ENCODE measurements at regions not wholly inside any gene's neighbourhood (a gene's known extent, or its start where the extent isn't known, plus 50 kb on each side); places are given as distances from the start of the nearest gene placed in this dataset.

GRCh38 chrX:39307488-39307887 is 506.2 kb downstream of the MID1IP1 start:
- no peak for DNase-seq

GRCh38 chrX:39308126-39308525 is 506.9 kb downstream of the MID1IP1 start:
- no peak for DNase-seq

GRCh38 chrX:39309018-39309635 is 507.9 kb downstream of the MID1IP1 start:
- no peak for DNase-seq

- DNase-seq, result no peak
Measured at GRCh38 chrX:39309721-39310152, 508.5 kb downstream of the MID1IP1 start.

- DNase-seq, result no peak
Measured at GRCh38 chrX:39310891-39311290, 509.6 kb downstream of the MID1IP1 start.

GRCh38 chrX:39311646-39312045 is 510.4 kb downstream of the MID1IP1 start:
- DNase-seq, result no peak

GRCh38 chrX:39313146-39313545 is 511.9 kb downstream of the MID1IP1 start:
- no peak for DNase-seq

- no peak for DNase-seq
Measured at GRCh38 chrX:39318506-39319343, 517.5 kb downstream of the MID1IP1 start.

GRCh38 chrX:39320165-39320564 is 518.9 kb downstream of the MID1IP1 start:
- no peak for DNase-seq

GRCh38 chrX:39322496-39322895 is 521.2 kb downstream of the MID1IP1 start:
- DNase-seq, result no peak

GRCh38 chrX:39324233-39324930 is 523.1 kb downstream of the MID1IP1 start:
- no peak for DNase-seq

- no peak for DNase-seq
Measured at GRCh38 chrX:39327255-39327654, 526.0 kb downstream of the MID1IP1 start.

GRCh38 chrX:39327705-39328104 is 526.4 kb downstream of the MID1IP1 start:
- DNase-seq, result no peak

- DNase-seq, result no peak
Measured at GRCh38 chrX:39328661-39329060, 527.4 kb downstream of the MID1IP1 start.

GRCh38 chrX:39331082-39331704 is 529.9 kb downstream of the MID1IP1 start:
- DNase-seq, result no peak

GRCh38 chrX:39333451-39333850 is 532.2 kb downstream of the MID1IP1 start:
- DNase-seq, result no peak

GRCh38 chrX:39335513-39336235 is 534.4 kb downstream of the MID1IP1 start:
- peak; percentile 75 for DNase-seq

GRCh38 chrX:39336671-39337311 is 535.5 kb downstream of the MID1IP1 start:
- DNase-seq, result peak; percentile 71

- DNase-seq, result peak; percentile 70
Measured at GRCh38 chrX:39337451-39337850, 536.2 kb downstream of the MID1IP1 start.

GRCh38 chrX:39338583-39338982 is 537.3 kb downstream of the MID1IP1 start:
- no peak for DNase-seq

GRCh38 chrX:39356119-39356807 is 555.0 kb downstream of the MID1IP1 start:
- no peak for DNase-seq
